ENCODE measurements at regions not wholly inside any gene's neighbourhood (a gene's known extent, or its start where the extent isn't known, plus 50 kb on each side); places are given as distances from the start of the nearest gene placed in this dataset.
"Not testable (repeated sequence)": the region's sequence is repeated elsewhere in the genome, so short reads cannot be mapped to it uniquely, and the experiment has no call there.

DNA sequence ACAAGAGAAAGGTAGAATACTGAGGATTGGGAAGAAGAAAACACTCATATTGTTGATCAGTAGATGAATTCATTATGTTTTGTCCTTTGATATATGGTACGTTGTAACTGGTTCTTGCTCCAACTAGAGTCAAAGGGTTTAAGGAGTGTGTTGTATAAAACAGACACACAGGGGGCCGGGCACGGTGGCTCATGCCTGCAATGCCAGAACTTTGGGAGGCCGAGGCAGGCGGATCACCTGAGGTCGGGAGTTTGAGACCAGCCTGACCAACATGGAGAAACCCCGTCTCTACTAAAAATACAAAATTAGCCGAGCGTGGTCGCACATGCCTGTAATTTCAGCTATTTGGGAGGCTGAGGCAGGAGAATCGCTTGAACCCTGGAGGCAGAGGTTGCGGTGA is 1624.0 kb upstream of the AGA start:
- TF ChIP-seq, protein P1, sequence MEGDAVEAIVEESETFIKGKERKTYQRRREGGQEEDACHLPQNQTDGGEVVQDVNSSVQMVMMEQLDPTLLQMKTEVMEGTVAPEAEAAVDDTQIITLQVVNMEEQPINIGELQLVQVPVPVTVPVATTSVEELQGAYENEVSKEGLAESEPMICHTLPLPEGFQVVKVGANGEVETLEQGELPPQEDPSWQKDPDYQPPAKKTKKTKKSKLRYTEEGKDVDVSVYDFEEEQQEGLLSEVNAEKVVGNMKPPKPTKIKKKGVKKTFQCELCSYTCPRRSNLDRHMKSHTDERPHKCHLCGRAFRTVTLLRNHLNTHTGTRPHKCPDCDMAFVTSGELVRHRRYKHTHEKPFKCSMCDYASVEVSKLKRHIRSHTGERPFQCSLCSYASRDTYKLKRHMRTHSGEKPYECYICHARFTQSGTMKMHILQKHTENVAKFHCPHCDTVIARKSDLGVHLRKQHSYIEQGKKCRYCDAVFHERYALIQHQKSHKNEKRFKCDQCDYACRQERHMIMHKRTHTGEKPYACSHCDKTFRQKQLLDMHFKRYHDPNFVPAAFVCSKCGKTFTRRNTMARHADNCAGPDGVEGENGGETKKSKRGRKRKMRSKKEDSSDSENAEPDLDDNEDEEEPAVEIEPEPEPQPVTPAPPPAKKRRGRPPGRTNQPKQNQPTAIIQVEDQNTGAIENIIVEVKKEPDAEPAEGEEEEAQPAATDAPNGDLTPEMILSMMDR (IDR thresholded peaks at IDR 0.05) = not testable (repeated sequence)
- not testable (repeated sequence) for TF ChIP-seq POLR2A (IDR thresholded peaks at IDR 0.05)

Data from vagina (tissue), 2 donors.